Activated T-cell treated with anti-CD3 and anti-CD28 coated beads, Interleukin-2, amount 50 U/mL, for 4 hours (primary cell): ENCODE measurements at regions not wholly inside any gene's neighbourhood (a gene's known extent, or its start where the extent isn't known, plus 50 kb on each side); places are given as distances from the start of the nearest gene placed in this dataset.
"Not testable (repeated sequence)": the region's sequence is repeated elsewhere in the genome, so short reads cannot be mapped to it uniquely, and the experiment has no call there.

Source experiments
- ATAC-seq, 2 donors: fragments of 200-7000 bp; cut with Tn5 transposase; one replicate each; pipeline ENCODE4 v1.10.0; 2021
- DNase-seq: peaks from one replicate; pipeline ENCODE4 v3.0.0-alpha.2; 2020
- H3K27me3 Mint-ChIP-seq: one replicate; pipeline ENCODE4 v1.8.0; 2021; ENCODE audit warnings: low read depth, mixed read lengths
- H3K36me3 Mint-ChIP-seq: one replicate; pipeline ENCODE4 v1.8.0; 2022; ENCODE audit warnings: mixed read lengths; ENCODE audit not compliant: insufficient read depth
- H3K4me1 Mint-ChIP-seq: one replicate; pipeline ENCODE4 v1.8.0; 2021; ENCODE audit warnings: low read depth, mixed read lengths
- H3K4me3 Mint-ChIP-seq: one replicate; pipeline ENCODE4 v1.8.0; 2021; ENCODE audit warnings: mild to moderate bottlenecking, moderate library complexity, mixed read lengths
- H3K9me3 Mint-ChIP-seq: one replicate; pipeline ENCODE4 v1.8.0; 2021; ENCODE audit warnings: mixed read lengths

DNA sequence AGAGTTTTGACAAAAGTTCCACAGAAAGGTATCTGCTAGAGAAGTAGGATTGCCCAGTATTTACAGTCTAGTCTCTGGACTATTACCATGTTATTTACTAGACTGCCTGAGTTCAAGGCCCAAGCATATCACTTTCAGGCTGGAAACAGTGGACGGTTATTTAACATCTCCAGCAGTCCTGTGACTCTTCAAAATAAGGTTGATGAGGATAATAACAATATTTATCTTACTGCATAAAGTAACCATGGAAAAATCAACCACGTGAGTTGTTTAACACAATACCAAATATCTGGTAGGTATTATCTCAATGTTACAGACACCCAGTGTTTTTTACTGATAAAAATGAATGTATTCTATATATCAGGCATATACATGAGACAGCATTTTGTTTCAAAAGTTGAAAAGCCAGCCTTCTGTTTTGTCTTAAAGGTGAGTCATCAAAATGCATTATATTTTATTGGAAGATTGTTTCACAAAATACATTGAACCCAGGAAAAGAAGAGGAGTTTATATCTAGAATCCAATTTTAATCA lies 535.8 kb downstream of the TBL1XR1 start:
- no peaks in the 10 kb centered on the region for H3K36me3 Mint-ChIP-seq
- no peaks in the 10 kb centered on the region for H3K27me3 Mint-ChIP-seq
- DNase-seq (no peak), ATAC-seq (no peak)
- H3K4me3 Mint-ChIP-seq = no peak overlapping the region
- no peaks in the 10 kb centered on the region for H3K9me3 Mint-ChIP-seq
- H3K4me1 Mint-ChIP-seq = no peaks in the 10 kb centered on the region

DNA sequence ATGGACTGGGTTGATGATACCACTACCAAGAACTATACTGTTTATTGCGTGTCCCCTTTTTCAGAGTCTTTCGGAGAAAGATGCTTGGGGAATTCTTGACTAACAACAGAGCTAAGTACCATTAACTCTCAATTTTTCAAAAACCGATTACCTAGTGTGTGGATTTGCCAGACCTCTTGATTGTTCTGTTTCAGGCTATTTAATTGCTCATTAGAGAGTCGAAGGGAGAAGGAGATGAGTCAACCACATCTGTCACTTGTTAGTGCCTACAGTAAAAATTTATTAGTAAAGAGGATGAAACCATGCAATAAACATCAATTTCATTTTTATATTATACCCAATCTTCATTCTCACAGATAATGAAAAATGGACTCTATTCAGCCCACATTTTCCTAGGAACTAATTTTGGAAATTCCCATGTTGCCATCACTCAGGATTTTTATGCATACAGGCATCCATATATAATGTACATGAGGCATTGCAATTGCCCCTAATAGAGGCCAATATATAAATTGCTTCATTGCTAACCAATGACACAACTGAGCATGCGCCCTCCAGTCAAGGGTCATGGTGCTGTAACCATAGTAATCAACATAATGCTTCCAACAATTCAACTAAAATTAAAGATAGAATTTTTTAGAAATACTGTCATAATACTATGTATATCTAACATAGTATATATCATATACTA lies 541.7 kb downstream of the TBL1XR1 start:
- no peaks in the 10 kb centered on the region for H3K9me3 Mint-ChIP-seq
- no peaks in the 10 kb centered on the region for H3K36me3 Mint-ChIP-seq
- H3K4me3 Mint-ChIP-seq = no peak overlapping the region
- no peaks in the 10 kb centered on the region for H3K4me1 Mint-ChIP-seq
- no peak for DNase-seq
- no peak for ATAC-seq
- H3K27me3 Mint-ChIP-seq = no peaks in the 10 kb centered on the region

DNA sequence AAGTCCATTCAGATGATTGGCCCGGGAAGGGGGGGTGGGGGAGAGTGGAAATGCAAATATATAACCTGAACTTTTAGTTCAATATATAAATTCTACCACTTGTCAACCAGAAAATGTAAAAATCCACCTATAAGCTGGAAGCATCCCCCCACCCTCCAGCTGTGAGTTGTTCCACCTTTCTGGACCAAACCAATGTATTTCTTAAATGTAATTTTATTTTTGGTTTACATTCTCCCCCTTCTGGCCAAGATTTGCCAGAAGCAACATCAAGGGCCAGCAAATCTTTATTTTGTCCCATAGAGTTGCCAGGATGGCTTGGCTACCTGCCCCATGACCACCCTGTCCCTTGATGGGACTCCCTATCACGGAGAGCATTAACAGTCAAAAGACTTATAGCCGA lies 545.7 kb downstream of the TBL1XR1 start:
- no peak for DNase-seq
- no peaks in the 10 kb centered on the region for H3K9me3 Mint-ChIP-seq

DNA sequence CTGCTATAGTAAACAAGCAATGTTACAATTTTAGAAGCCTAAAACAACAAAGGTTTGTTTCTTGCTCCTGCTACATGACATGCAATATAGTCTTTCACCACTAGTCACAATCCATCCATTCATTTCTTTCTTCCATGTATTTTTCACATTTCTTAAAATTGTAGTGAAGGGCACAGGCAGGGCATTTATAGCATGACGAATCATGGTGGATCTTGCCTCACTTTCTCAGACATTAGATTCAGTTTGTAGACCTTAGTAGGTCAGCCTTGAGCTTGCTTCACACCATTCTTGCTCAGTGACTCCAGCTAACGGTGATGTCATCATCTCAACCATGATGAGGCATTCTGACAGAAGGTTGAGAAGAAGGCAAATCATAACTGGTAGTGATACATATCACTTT lies 546.8 kb downstream of the TBL1XR1 start:
- Mint-ChIP-seq H3K4me1 (no peaks in the 10 kb centered on the region), H3K4me3 (no peak overlapping the region), H3K9me3 (no peaks in the 10 kb centered on the region), H3K36me3 (no peaks in the 10 kb centered on the region), H3K27me3 (no peaks in the 10 kb centered on the region)
- ATAC-seq (no peak), DNase-seq (no peak)

More for the DNA sequence above, 545.7 kb downstream of the TBL1XR1 start:
- Mint-ChIP-seq H3K27me3 (no peaks in the 10 kb centered on the region), H3K36me3 (no peaks in the 10 kb centered on the region), H3K4me3 (no peak overlapping the region), H3K4me1 (no peaks in the 10 kb centered on the region)
- no peak for ATAC-seq

DNA sequence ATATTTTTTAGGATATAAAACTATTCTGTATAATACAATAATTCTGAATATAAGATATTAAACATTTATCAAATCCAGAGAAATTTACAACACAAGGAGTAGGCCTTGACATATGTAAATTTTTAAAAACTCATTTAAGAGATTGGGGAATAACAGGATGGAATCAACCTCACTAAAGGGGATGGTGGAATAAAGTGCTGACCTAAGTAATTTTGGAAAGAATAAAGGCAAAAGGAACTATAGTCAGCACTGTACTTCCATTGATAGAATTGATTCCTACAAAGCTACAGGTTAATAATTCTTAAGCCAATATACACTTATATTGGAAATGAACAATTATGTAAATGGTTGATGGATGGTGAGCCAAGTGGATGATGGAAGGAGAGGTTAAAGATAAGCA lies 549.3 kb downstream of the TBL1XR1 start:
- ATAC-seq (no peak), DNase-seq (no peak)
- no peak overlapping the region for H3K4me3 Mint-ChIP-seq
- H3K27me3 Mint-ChIP-seq = no peaks in the 10 kb centered on the region
- H3K36me3 Mint-ChIP-seq = no peaks in the 10 kb centered on the region
- H3K9me3 Mint-ChIP-seq = no peaks in the 10 kb centered on the region
- H3K4me1 Mint-ChIP-seq = no peaks in the 10 kb centered on the region

DNA sequence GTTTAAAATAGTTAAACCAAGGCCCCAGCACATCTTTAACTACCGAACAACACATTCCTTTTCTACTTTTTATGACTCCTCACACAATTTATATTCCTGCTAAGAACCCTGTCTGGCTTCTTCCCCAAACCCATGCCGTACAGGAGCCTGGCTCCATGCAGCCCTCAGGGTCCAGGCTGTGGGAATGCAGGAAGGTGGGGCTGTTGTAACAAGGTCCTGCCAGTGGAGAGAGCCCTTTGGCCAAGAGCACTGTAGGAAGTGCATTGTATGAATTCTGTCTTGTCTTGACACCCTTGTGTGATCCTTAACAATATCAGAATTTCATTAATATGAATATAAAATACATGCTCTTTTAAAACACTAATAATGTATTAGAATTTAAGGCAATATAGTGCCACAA lies 563.8 kb downstream of the TBL1XR1 start:
- Mint-ChIP-seq H3K36me3 (no peaks in the 10 kb centered on the region), H3K27me3 (no peaks in the 10 kb centered on the region), H3K9me3 (no peaks in the 10 kb centered on the region), H3K4me1 (no peaks in the 10 kb centered on the region), H3K4me3 (no peak overlapping the region)
- no peak for ATAC-seq
- no peak for DNase-seq

DNA sequence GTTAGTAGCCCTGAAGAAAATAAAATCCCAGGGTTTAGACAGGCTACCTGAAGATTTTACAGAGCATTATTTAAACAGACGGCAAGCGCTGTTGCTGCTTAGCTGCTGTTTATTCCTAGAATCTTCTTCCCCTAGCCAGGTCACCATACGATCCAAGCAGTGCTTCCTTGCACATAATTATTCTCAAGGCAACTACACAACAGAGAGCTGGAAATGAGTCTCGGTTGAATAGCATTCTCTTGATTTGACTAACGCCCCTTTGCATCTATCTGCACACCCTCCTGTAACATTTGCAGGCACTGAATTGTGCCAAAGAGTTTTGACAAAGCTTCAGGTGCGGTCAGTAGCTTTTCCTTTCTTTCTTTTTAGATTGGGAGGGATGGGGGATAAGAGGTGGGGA lies 564.4 kb downstream of the TBL1XR1 start:
- ATAC-seq (no peak), DNase-seq (no peak)
- Mint-ChIP-seq H3K27me3 (no peaks in the 10 kb centered on the region), H3K4me3 (no peak overlapping the region), H3K36me3 (no peaks in the 10 kb centered on the region), H3K9me3 (no peaks in the 10 kb centered on the region), H3K4me1 (no peaks in the 10 kb centered on the region)

DNA sequence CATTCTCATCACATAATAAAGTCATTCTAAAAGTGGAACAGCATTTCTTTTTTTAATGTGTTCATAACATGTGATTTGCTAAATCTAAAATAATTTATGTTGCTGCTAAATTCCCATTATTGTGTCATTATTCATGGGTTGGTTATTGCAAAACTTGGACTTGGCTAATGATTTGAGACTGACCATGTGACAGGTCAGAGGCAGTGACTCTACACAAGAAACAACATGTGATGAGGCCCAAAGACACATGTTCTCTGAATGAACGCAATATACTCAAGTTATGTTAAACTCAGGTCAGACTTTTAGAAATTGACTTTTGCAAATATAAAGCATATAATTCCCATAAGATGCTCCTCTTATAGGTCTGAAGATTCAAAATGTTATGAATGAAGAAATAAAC lies 566.1 kb downstream of the TBL1XR1 start:
- Mint-ChIP-seq H3K36me3 (no peaks in the 10 kb centered on the region), H3K4me3 (no peak overlapping the region), H3K4me1 (no peaks in the 10 kb centered on the region), H3K9me3 (no peaks in the 10 kb centered on the region), H3K27me3 (no peaks in the 10 kb centered on the region)
- DNase-seq (no peak), ATAC-seq (no peak)

DNA sequence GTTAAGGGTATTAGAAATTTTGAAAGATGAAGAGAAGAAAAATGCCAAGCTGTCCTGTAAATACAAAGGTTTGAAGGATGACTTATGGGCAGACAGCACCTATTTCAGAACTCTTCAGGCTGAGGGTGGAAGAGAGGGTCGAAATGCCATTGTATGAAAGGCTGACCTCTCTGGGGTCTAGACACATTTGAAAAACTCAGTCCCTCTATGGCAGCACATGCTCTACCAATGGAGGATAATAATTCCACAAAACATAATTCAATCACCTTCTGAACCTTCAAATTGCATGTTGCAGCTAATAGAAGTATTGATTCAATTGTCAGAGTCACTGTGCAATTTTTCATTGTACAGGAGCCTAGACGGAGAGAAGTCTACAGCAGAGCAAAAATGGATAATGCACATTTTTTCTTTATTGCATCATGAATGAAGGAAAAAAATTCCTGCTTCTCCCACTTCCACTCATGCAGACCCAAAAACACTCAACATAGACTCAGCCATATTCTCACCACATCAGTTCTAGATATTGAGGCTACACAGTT lies 569.1 kb downstream of the TBL1XR1 start:
- DNase-seq (no peak), ATAC-seq (no peak)
- Mint-ChIP-seq H3K4me3 (no peak overlapping the region), H3K4me1 (no peaks in the 10 kb centered on the region), H3K27me3 (no peaks in the 10 kb centered on the region), H3K36me3 (no peaks in the 10 kb centered on the region), H3K9me3 (no peaks in the 10 kb centered on the region)

DNA sequence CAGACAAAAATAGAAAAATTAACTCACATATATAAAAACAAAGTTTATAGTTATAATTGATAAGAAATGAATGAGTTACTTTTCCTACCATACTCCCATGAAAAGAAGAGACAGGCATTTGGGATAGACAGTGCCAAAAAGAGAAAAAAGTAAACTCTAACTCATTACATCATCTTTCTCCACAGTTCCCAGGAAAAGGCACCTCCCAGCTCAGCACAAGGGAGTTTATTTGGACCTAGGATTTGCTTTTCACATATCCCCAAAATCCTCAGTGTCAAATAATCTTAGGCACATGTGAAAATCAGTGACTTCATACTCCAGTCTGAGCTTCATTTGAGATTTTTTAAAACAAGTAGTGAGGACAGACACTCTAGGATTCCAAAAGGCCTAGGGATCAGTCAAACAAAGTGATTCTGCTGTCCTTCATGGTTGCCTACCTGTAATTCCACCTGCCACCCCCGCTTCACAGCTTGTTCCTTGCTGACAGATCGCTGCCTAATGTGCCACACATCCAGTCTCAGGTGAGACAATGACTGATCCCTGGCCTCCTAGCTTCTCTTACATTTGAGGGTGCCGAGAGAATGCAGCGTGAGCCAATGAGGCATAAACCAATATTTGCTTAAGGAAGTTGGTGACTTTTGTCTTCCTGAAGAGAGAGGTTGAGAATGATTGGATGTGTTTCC lies 573.7 kb downstream of the TBL1XR1 start:
- Mint-ChIP-seq H3K4me3 (no peak overlapping the region), H3K27me3 (no peaks in the 10 kb centered on the region), H3K4me1 (no peaks in the 10 kb centered on the region), H3K36me3 (no peaks in the 10 kb centered on the region), H3K9me3 (no peaks in the 10 kb centered on the region)
- DNase-seq (no peak), ATAC-seq (no peak)

DNA sequence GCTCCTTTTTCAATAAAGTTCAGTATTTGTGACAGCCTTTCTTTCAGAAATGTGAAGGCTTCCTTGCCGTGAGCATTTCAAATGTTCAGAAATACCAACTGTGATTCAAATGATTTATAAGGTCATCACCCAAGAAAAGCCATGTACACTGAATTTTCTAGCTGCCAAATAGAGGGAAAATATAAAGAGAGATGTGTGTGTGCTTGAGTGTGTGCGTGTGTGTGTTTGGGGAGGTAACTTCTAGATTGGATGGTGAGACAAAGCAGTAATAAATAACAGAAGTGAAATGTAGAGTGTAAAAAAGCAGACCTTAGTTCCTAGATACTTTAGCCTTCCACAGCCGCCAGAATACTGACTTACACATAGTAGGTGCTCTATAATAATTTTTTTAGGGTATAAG lies 577.4 kb downstream of the TBL1XR1 start:
- DNase-seq (no peak), ATAC-seq (no peak)
- Mint-ChIP-seq H3K4me1 (no peaks in the 10 kb centered on the region), H3K9me3 (peaks cover under 1% of the 10 kb centered on the region), H3K4me3 (no peak overlapping the region), H3K36me3 (no peaks in the 10 kb centered on the region), H3K27me3 (no peaks in the 10 kb centered on the region)

DNA sequence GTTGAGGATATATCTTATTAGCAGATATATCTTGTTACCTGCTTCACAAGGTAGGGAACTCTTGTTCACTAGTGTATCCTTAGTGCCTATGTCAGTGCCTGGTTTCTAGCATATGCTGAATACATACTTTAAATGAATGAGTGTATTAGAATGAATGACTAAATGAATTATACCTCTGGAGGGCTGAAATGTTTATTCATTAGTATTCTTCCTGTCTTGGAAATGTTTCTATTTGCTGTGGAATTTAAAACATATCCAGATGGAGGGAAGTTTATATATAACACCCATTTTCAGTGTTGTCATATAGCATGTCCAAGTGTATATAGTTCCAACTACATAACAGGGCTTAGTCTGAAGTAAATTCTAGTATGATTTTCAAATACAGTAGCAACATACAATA lies 581.5 kb downstream of the TBL1XR1 start:
- Mint-ChIP-seq H3K4me3 (no peak overlapping the region), H3K27me3 (no peaks in the 10 kb centered on the region), H3K9me3 (peaks cover 3% of the 10 kb centered on the region), H3K36me3 (no peaks in the 10 kb centered on the region), H3K4me1 (no peaks in the 10 kb centered on the region)
- no peak for DNase-seq
- ATAC-seq = no peak

DNA sequence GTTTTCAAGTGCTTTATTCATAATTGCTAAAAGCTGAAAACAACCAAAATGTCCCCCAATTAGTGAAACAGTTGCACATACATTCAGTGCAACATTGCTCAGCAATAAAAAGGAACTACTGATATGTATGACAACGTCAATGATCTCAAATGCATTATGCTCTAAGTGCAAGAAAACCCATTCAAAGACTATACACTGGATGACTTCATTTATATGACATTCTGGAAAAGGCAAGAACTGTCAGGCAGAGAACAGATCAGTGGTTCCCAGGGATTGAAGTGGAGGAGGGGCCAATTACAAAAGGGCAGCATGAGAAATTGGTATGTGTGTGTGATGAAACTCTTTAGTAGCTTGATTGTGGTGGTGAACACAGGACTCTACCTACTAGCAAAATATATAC lies 585.6 kb downstream of the TBL1XR1 start:
- DNase-seq (no peak), ATAC-seq (no peak)
- H3K4me1 Mint-ChIP-seq = no peaks in the 10 kb centered on the region
- H3K27me3 Mint-ChIP-seq = no peaks in the 10 kb centered on the region
- no peaks in the 10 kb centered on the region for H3K36me3 Mint-ChIP-seq
- no peak overlapping the region for H3K4me3 Mint-ChIP-seq
- peaks cover 3% of the 10 kb centered on the region for H3K9me3 Mint-ChIP-seq

DNA sequence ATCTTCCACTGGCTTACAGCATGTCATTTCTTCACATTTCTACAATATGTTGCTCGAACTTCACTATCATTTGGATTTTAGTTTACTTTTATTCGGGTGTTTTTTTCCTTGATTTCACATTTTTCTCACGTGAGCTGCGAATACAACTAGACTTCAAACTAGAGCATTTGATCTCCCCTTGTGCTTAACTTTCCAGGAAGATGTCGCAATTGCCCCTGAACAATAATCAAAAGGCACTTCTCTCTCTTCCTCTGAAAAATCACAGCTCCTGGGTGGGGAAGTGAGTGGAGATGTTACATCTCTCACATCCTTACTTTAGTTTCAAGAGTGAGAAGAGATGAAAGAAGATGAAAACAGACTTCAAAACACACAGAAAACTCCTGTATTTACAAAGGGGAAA lies 587.9 kb downstream of the TBL1XR1 start:
- no peak overlapping the region for H3K4me3 Mint-ChIP-seq
- no peaks in the 10 kb centered on the region for H3K27me3 Mint-ChIP-seq
- ATAC-seq (no peak), DNase-seq (no peak)
- peaks cover 4% of the 10 kb centered on the region for H3K9me3 Mint-ChIP-seq
- H3K4me1 Mint-ChIP-seq = no peaks in the 10 kb centered on the region
- no peaks in the 10 kb centered on the region for H3K36me3 Mint-ChIP-seq

DNA sequence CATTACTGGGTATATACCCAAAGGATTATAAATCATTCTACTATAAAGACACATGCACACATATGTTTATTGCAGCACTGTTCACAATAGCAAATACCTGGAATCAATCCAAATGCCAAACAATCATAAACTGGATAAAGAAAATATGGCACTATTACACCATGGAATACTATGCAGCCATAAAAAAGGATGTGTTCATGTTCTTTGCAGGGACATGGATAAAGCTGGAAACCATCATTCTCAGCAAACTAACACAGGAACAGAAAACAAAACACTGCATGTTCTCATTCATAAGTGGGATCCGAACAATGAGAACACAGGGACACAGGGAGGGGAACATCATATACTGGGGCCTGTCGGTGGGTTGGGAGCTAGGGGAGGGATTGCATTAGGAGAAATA lies 591.7 kb downstream of the TBL1XR1 start:
- H3K4me1 Mint-ChIP-seq, ATAC-seq, H3K27me3 Mint-ChIP-seq: not testable (repeated sequence)

More for the DNA sequence above, 591.7 kb downstream of the TBL1XR1 start:
- DNase-seq, H3K36me3 Mint-ChIP-seq, H3K9me3 Mint-ChIP-seq, H3K4me3 Mint-ChIP-seq: not testable (repeated sequence)
